Astrocyte (in vitro differentiated cells and primary cell): ENCODE measurements at regions not wholly inside any gene's neighbourhood (a gene's known extent, or its start where the extent isn't known, plus 50 kb on each side); places are given as distances from the start of the nearest gene placed in this dataset.
A peak's percentile ranks its signal among the peaks of the same experiment; 100 is the strongest.

ENCODE experiments used
- DNase-seq: peaks from one replicate; pipeline ENCODE4 v3.0.0-alpha.2; 2010; ENCODE audit warnings: low read depth
- FAIRE-seq: peaks from 2 replicates; lab custom pipeline; 2011; peaks lifted over from hg19 to GRCh38; lab: Jason Lieb, UNC
- H2AFZ ChIP-seq: 2 replicates; pipeline ENCODE4 v1.6.0; 2012; ENCODE audit warnings: low read depth, low read length, inconsistent platforms
- H3K27ac ChIP-seq: 2 replicates; pipeline ENCODE4 v1.5.1; 2011; ENCODE audit warnings: low read depth, low read length, inconsistent platforms
- H3K27me3 ChIP-seq: 2 replicates; pipeline ENCODE4 v1.6.0; 2011; ENCODE audit warnings: low read length, inconsistent platforms; ENCODE audit not compliant: insufficient read depth
- H3K36me3 ChIP-seq: 2 replicates; pipeline ENCODE4 v1.5.1; 2011; ENCODE audit warnings: low read length, inconsistent platforms; ENCODE audit not compliant: insufficient read depth
- H3K4me1 ChIP-seq: 2 replicates; pipeline ENCODE4 v1.5.1; 2011; ENCODE audit warnings: low read length, inconsistent platforms; ENCODE audit not compliant: insufficient read depth
- H3K4me2 ChIP-seq: 2 replicates; pipeline ENCODE4 v1.6.0; 2012; ENCODE audit warnings: low read length, inconsistent platforms
- H3K4me3 ChIP-seq: 2 replicates; pipeline ENCODE4 v1.5.1; 2011; ENCODE audit warnings: low read depth, mild to moderate bottlenecking, low read length, inconsistent platforms; ENCODE audit not compliant: insufficient read depth
- H3K79me2 ChIP-seq: 2 replicates; pipeline ENCODE4 v1.6.0; 2012; ENCODE audit warnings: mild to moderate bottlenecking, low read length, inconsistent platforms; ENCODE audit not compliant: insufficient read depth
- H3K9ac ChIP-seq: 2 replicates; pipeline ENCODE4 v1.6.0; 2012; ENCODE audit warnings: mild to moderate bottlenecking, low read length, inconsistent platforms
- H3K9me3 ChIP-seq: 2 replicates; pipeline ENCODE4 v1.5.1; 2012; ENCODE audit warnings: low read depth, mild to moderate bottlenecking, low read length, inconsistent platforms; ENCODE audit not compliant: insufficient read depth
- H4K20me1 ChIP-seq: 2 replicates; pipeline ENCODE4 v1.6.0; 2012; ENCODE audit warnings: low read length, inconsistent platforms; ENCODE audit not compliant: insufficient read depth
- H3K27ac Mint-ChIP-seq: one replicate; pipeline ENCODE4 v1.8.0; 2021; ENCODE audit warnings: mild to moderate bottlenecking, mixed read lengths; ENCODE audit not compliant: unreplicated experiment
- H3K27me3 Mint-ChIP-seq: one replicate; pipeline ENCODE4 v1.8.0; 2021; ENCODE audit warnings: low read depth, mixed read lengths; ENCODE audit not compliant: unreplicated experiment
- H3K36me3 Mint-ChIP-seq: one replicate; pipeline ENCODE4 v1.8.0; 2021; ENCODE audit warnings: low read depth, mixed read lengths; ENCODE audit not compliant: unreplicated experiment
- H3K4me1 Mint-ChIP-seq: one replicate; pipeline ENCODE4 v1.8.0; 2021; ENCODE audit warnings: low read depth, mixed read lengths; ENCODE audit not compliant: unreplicated experiment
- H3K4me3 Mint-ChIP-seq: one replicate; pipeline ENCODE4 v1.8.0; 2021; ENCODE audit warnings: mild to moderate bottlenecking, moderate library complexity, mixed read lengths; ENCODE audit not compliant: unreplicated experiment
- H3K9me3 Mint-ChIP-seq: one replicate; pipeline ENCODE4 v1.8.0; 2021; ENCODE audit warnings: mild to moderate bottlenecking, mixed read lengths; ENCODE audit not compliant: unreplicated experiment
- CTCF ChIP-seq: IDR thresholded peaks from 2 replicates; pipeline ENCODE4 v1.5.1; 2011; ENCODE audit warnings: low read depth, mild to moderate bottlenecking, inconsistent platforms, low read length, moderate library complexity; ENCODE audit not compliant: insufficient read depth
- EZH2 ChIP-seq: IDR thresholded peaks from 2 replicates; pipeline ENCODE4 v1.6.1; 2012; ENCODE audit warnings: mild to moderate bottlenecking, low read length, inconsistent platforms; ENCODE audit not compliant: insufficient read depth

GRCh38 chr22:48696371-48696770 is 1131.3 kb downstream of the BRD1 start:
- no peak for FAIRE-seq

GRCh38 chr22:48695731-48696305 is 1131.9 kb downstream of the BRD1 start:
- Histone ChIP-seq H3K9me3 (no peaks in the 10 kb centered on the region), H3K27ac (no peak overlapping the region), H3K79me2 (no peaks in the 10 kb centered on the region), H3K9ac (no peak overlapping the region), H3K36me3 (no peaks in the 10 kb centered on the region), H2AFZ (no peak overlapping the region), H4K20me1 (peaks cover 6% of the 10 kb centered on the region), H3K4me2 (no peak overlapping the region), H3K4me3 (no peak overlapping the region), H3K4me1 (peaks cover 3% of the 10 kb centered on the region), H3K27me3 (no peaks in the 10 kb centered on the region)
- Mint-ChIP-seq H3K4me1 (peaks cover 12% of the 10 kb centered on the region), H3K27ac (no peak overlapping the region), H3K9me3 (no peaks in the 10 kb centered on the region), H3K36me3 (no peaks in the 10 kb centered on the region), H3K27me3 (peaks cover 3% of the 10 kb centered on the region), H3K4me3 (no peak overlapping the region)
- TF ChIP-seq EZH2 (no peak), CTCF (no peak)
- DNase-seq = no peak
- no peak for FAIRE-seq

More at GRCh38 chr22:48696371-48696770, 1131.3 kb downstream of the BRD1 start:
- Histone ChIP-seq H3K4me1 (peaks cover 3% of the 10 kb centered on the region), H3K79me2 (no peaks in the 10 kb centered on the region), H3K27me3 (no peaks in the 10 kb centered on the region), H3K9me3 (no peaks in the 10 kb centered on the region), H2AFZ (no peak overlapping the region), H3K36me3 (no peaks in the 10 kb centered on the region), H3K9ac (no peak overlapping the region), H4K20me1 (peaks cover 6% of the 10 kb centered on the region), H3K27ac (no peak overlapping the region), H3K4me3 (no peak overlapping the region), H3K4me2 (no peak overlapping the region)
- TF ChIP-seq CTCF (no peak), EZH2 (no peak)
- Mint-ChIP-seq H3K27me3 (peaks cover 4% of the 10 kb centered on the region), H3K9me3 (no peaks in the 10 kb centered on the region), H3K36me3 (no peaks in the 10 kb centered on the region), H3K4me1 (peaks cover 12% of the 10 kb centered on the region), H3K4me3 (no peak overlapping the region), H3K27ac (no peak overlapping the region)
- DNase-seq = no peak

GRCh38 chr22:48695251-48695650 is 1132.4 kb downstream of the BRD1 start:
- Histone ChIP-seq H3K9me3 (no peaks in the 10 kb centered on the region), H3K36me3 (no peaks in the 10 kb centered on the region), H4K20me1 (peaks cover 6% of the 10 kb centered on the region), H3K4me1 (peaks cover 3% of the 10 kb centered on the region), H3K79me2 (no peaks in the 10 kb centered on the region), H3K4me2 (no peak overlapping the region), H3K27ac (no peak overlapping the region), H3K9ac (no peak overlapping the region), H3K4me3 (no peak overlapping the region), H3K27me3 (no peaks in the 10 kb centered on the region), H2AFZ (no peak overlapping the region)
- Mint-ChIP-seq H3K27me3 (peaks cover 2% of the 10 kb centered on the region), H3K9me3 (no peaks in the 10 kb centered on the region), H3K4me1 (peaks cover 12% of the 10 kb centered on the region), H3K27ac (no peak overlapping the region), H3K36me3 (no peaks in the 10 kb centered on the region), H3K4me3 (no peak overlapping the region)
- TF ChIP-seq CTCF = no peak
- TF ChIP-seq EZH2 = no peak
- FAIRE-seq (no peak), DNase-seq (peak; percentile 24)
